ENCODE measurements at regions not wholly inside any gene's neighbourhood (a gene's known extent, or its start where the extent isn't known, plus 50 kb on each side); places are given as distances from the start of the nearest gene placed in this dataset.

GRCh38 chr10:128245026-128245425, 118.8 kb upstream of the MKI67 start:
- no peaks in the 10 kb centered on the region for H3K9me3 ChIP-seq (ENCODE audit: control insufficient read depth in 1 of 2, insufficient read depth in 1 of 2, low read depth in 1 of 2, low read length in 2 of 2)

More at GRCh38 chr10:128245026-128245425, 118.8 kb upstream of the MKI67 start:
- RAD21 ChIA-PET (ENCODE audit: low non-redundant PET in 1 of 2, low total read pairs in 2 of 2, uncharacterized antibody in 2 of 2, unreplicated experiment in 2 of 2): no interaction called here
- no peak overlapping the region for H2AFZ ChIP-seq (ENCODE audit: low read depth, low read length, poor library complexity, severe bottlenecking)
- H3K36me3 ChIP-seq (ENCODE audit: control insufficient read depth in 1 of 2, insufficient read depth in 2 of 2, low read length in 2 of 2): no peaks in the 10 kb centered on the region
- POLR2A ChIA-PET: no interaction called here
- H3K27me3 ChIP-seq (ENCODE audit: insufficient read depth, low read length): peaks cover 25% of the 10 kb centered on the region
- no peak overlapping the region for H3K27ac ChIP-seq (ENCODE audit: low read depth, low read length)
- CTCF ChIA-PET: no interaction called here
- no TSS peak for BruUV-seq (replicated peaks)
- no peaks in the 10 kb centered on the region for H3K4me1 ChIP-seq (ENCODE audit: control insufficient read depth in 1 of 2, insufficient read depth in 2 of 2, low read length in 2 of 2)
- no peaks in the 10 kb centered on the region for H3K9me2 ChIP-seq (ENCODE audit: insufficient read depth)
- H3K4me2 ChIP-seq (ENCODE audit: low read length): no peak overlapping the region
- no peak for TF ChIP-seq ZFX (IDR thresholded peaks at IDR 0.05)
- no peak for TF ChIP-seq RAD21 (IDR thresholded peaks at IDR 0.05; ENCODE audit: low read depth)
- TF ChIP-seq CBX3 (IDR thresholded peaks at IDR 0.05; ENCODE audit: low read depth): no peak
- no peak for TF ChIP-seq ZNF274 (IDR thresholded peaks at IDR 0.05; ENCODE audit: low read depth, low read length)
- no peak for TF ChIP-seq TCF7L2 (IDR thresholded peaks at IDR 0.05; ENCODE audit: borderline replicate concordance, extremely low read depth, insufficient read depth, insufficient read length)
- no peak for TF ChIP-seq REST (IDR thresholded peaks at IDR 0.05; ENCODE audit: low read depth)
- TF ChIP-seq EGR1 (IDR thresholded peaks at IDR 0.05; ENCODE audit: low read depth): no peak
- no peak for TF ChIP-seq YY1 (IDR thresholded peaks at IDR 0.05; ENCODE audit: extremely low read depth, insufficient replicate concordance, low read depth, low read length)
- no peak for TF ChIP-seq MAX (IDR thresholded peaks at IDR 0.05)
- no peak for TF ChIP-seq ZBTB33 (IDR thresholded peaks at IDR 0.05; ENCODE audit: extremely low read depth, insufficient replicate concordance, low read length)
- no peak for TF ChIP-seq SP1 (IDR thresholded peaks at IDR 0.05; ENCODE audit: low read depth)
- TF ChIP-seq CEBPB (IDR thresholded peaks at IDR 0.05; ENCODE audit: low read depth): no peak
- TF ChIP-seq EZH2 (IDR thresholded peaks at IDR 0.05): no peak
- TF ChIP-seq EZH2phosphoT487 (IDR thresholded peaks at IDR 0.05; ENCODE audit: borderline replicate concordance): no peak
- no peak for TF ChIP-seq JUND (IDR thresholded peaks at IDR 0.05)
- no peak for TF ChIP-seq POLR2AphosphoS5 (IDR thresholded peaks at IDR 0.05; ENCODE audit: low read depth, low read length)
- TF ChIP-seq FOSL1 (IDR thresholded peaks at IDR 0.05; ENCODE audit: low read depth): no peak
- H3K4me3 ChIP-seq (replicated peaks in 1 of 2; ENCODE audit: low read depth in 1 of 2, low read length in 2 of 2): no peak overlapping the region
- no peak for DNase-seq (ENCODE audit: low read depth, low spot score)
- no peaks in the 10 kb centered on the region for H3K79me2 ChIP-seq (ENCODE audit: insufficient read depth, low read length)
- ATAC-seq: no peak
- no peak overlapping the region for H3K9ac ChIP-seq (ENCODE audit: low read length)
- intact Hi-C loops (cut with micrococcal nuclease): no loop called here
- H4K20me1 ChIP-seq (ENCODE audit: insufficient read depth): no peaks in the 10 kb centered on the region
